A673 (cell line): ENCODE measurements at regions not wholly inside any gene's neighbourhood (a gene's known extent, or its start where the extent isn't known, plus 50 kb on each side); places are given as distances from the start of the nearest gene placed in this dataset.

Source experiments
- BruUV-seq: library from RNA; stranded (reverse); fragments of 400-500 nt; replicated peaks from 2 replicates; lab custom pipeline; 2021; lab: Mats Ljungman, UMichigan
- CTCF ChIA-PET: fragments of 300-600 bp; sonication (Branson Sonifier 250); formaldehyde crosslinking; loops from one replicate; lab custom pipeline; 2022; ENCODE audit warnings: antibody characterized with exemption; lab: Charles Lee
- POLR2A ChIA-PET: fragments of 300-600 bp; sonication (Branson Sonifier 250); formaldehyde crosslinking; loops from one replicate; lab custom pipeline; 2022; ENCODE audit warnings: antibody characterized with exemption; ENCODE audit not compliant: low non-redundant PET; lab: Charles Lee
- DNase-seq: peaks from one replicate; pipeline ENCODE4 v3.0.0-alpha.2; 2015; ENCODE audit warnings: low spot score
- H3K27ac ChIP-seq: fragments of 200-600 bp; sonication (generic); 2 replicates; pipeline ENCODE4 v1.5.1; 2016; ENCODE audit warnings: mixed run types, low read depth, mild to moderate bottlenecking, mixed read lengths, antibody characterized with exemption, low read length; ENCODE audit not compliant: poor library complexity, severe bottlenecking
- H3K27me3 ChIP-seq: fragments of 200-600 bp; sonication (generic); replicated peaks from 2 replicates; pipeline ENCODE4 v1.6.1; 2017; ENCODE audit warnings: mixed run types, low read depth, mild to moderate bottlenecking, mixed read lengths, antibody characterized with exemption, low read length; ENCODE audit not compliant: insufficient read depth, poor library complexity
- H3K36me3 ChIP-seq: fragments of 200-600 bp; sonication (generic); 2 replicates; pipeline ENCODE4 v1.6.1; 2016; ENCODE audit warnings: mixed run types, mild to moderate bottlenecking, mixed read lengths, antibody characterized with exemption, low read length; ENCODE audit not compliant: insufficient read depth, poor library complexity, severe bottlenecking
- H3K4me1 ChIP-seq: fragments of 200-600 bp; sonication (generic); 2 replicates; pipeline ENCODE4 v1.6.1; 2017; ENCODE audit warnings: mixed run types, mild to moderate bottlenecking, mixed read lengths, antibody characterized with exemption, low read length; ENCODE audit not compliant: insufficient read depth, poor library complexity, severe bottlenecking
- H3K4me3 ChIP-seq: fragments of 200-600 bp; sonication (generic); 2 replicates; pipeline ENCODE4 v1.5.1; 2016; ENCODE audit warnings: low read depth, mixed run types, mild to moderate bottlenecking, mixed read lengths, low read length; ENCODE audit not compliant: poor library complexity, severe bottlenecking
- H3K9me3 ChIP-seq: fragments of 200-600 bp; sonication (generic); 2 replicates; pipeline ENCODE4 v1.6.1; 2016; ENCODE audit warnings: mixed run types, low read depth, mild to moderate bottlenecking, mixed read lengths, antibody characterized with exemption, low read length; ENCODE audit not compliant: poor library complexity, severe bottlenecking
- CTCF ChIP-seq: fragments of 300-800, 200-600 bp; sonication (generic); conservative IDR thresholded peaks from 2 replicates; pipeline ENCODE4 v1.5.1; 2017; ENCODE audit warnings: low read depth, mild to moderate bottlenecking, antibody characterized with exemption, low read length, moderate library complexity, mixed read lengths
- EZH2 ChIP-seq: fragments of 200-600 bp; sonication (generic); IDR thresholded peaks from 2 replicates; pipeline ENCODE4 v1.6.1; 2017; ENCODE audit warnings: borderline replicate concordance, low read depth, mild to moderate bottlenecking, mixed read lengths, antibody characterized with exemption, low read length; ENCODE audit not compliant: poor library complexity, severe bottlenecking
- intact Hi-C: fragments of 100-400 bp; cut with micrococcal nuclease; formaldehyde crosslinking; loops from one replicate; pipeline ENCODE4 v1.10.0; 2022; ENCODE audit not compliant: unreplicated experiment

- TF ChIP-seq EZH2, result no peak
- TF ChIP-seq CTCF, result no peak
- Histone ChIP-seq H3K4me1 (peaks cover 18% of the 10 kb centered on the region), H3K27me3 (no peaks in the 10 kb centered on the region), H3K27ac (no peak overlapping the region), H3K36me3 (no peaks in the 10 kb centered on the region), H3K9me3 (no peaks in the 10 kb centered on the region), H3K4me3 (no peak overlapping the region)
- ChIA-PET POLR2A (interaction anchor here (0.6 kb wide), 1 partner anchor 119 kb away, joined by 7 read pairs; no protein-coding TSS in a partner anchor), CTCF (no interaction called here)
- no TSS peak for BruUV-seq
- DNase-seq, result peak; percentile 35
- intact Hi-C loops, result no loop called here
Observed at GRCh38 chr21:15616864-15617574, 112.8 kb upstream of the USP25 start.

DNA sequence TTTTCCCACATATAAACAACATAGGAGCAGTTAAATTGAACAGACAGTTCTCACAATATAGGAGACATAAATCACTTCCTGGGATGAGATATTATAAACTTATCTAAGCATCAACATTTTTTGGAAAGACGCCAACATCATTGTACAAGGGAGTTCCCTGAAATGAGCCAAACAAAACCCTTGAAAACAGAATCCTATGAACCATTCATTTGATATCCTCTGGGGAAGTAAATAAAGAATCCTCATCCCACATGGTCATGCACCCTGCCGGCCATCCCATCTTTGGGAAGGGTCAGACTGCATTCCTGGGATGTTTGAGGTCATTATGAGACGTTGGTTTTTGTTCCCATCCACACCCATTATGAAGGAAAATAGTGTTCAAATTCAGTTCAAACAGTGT, 111.8 kb upstream of the USP25 start:
- H3K4me3 ChIP-seq, result no peak overlapping the region
- no peaks in the 10 kb centered on the region for H3K9me3 ChIP-seq
- peaks cover 18% of the 10 kb centered on the region for H3K4me1 ChIP-seq
- TF ChIP-seq CTCF (no peak), EZH2 (no peak)
- H3K27me3 ChIP-seq, result no peaks in the 10 kb centered on the region
- CTCF ChIA-PET, result no interaction called here
- no peaks in the 10 kb centered on the region for H3K36me3 ChIP-seq
- BruUV-seq, result no TSS peak
- POLR2A ChIA-PET, result no interaction called here
- no peak overlapping the region for H3K27ac ChIP-seq
- intact Hi-C loops, result no loop called here
- DNase-seq, result peak; percentile 22

DNA sequence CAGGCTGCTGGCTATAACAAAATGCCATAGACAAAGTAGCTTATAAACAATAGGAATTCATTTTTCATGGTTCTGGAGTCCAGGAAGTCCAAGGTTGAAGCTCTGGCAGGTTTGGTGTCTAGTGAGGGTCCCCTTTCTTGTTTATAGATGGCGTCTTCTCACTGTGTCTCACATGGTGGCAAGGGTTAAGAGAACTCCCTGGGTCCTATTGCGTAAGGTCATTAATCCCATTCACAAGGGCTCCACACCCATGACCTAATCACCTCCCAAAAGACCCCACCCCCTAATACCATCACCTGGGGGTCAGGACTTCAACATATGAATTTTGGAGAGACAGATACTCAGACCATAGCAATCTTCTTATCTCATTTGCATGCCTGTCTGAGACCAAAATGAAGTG, 108.9 kb upstream of the USP25 start:
- Histone ChIP-seq H3K4me1 (peaks cover 18% of the 10 kb centered on the region), H3K36me3 (no peaks in the 10 kb centered on the region), H3K4me3 (no peak overlapping the region), H3K27me3 (no peaks in the 10 kb centered on the region), H3K27ac (no peak overlapping the region), H3K9me3 (no peaks in the 10 kb centered on the region)
- CTCF ChIA-PET, result no interaction called here
- DNase-seq, result no peak
- BruUV-seq, result no TSS peak
- intact Hi-C loops, result no loop called here
- POLR2A ChIA-PET, result no interaction called here
- TF ChIP-seq CTCF, result no peak
- TF ChIP-seq EZH2, result no peak
